NCI-H226 (cell line): ENCODE measurements at regions not wholly inside any gene's neighbourhood (a gene's known extent, or its start where the extent isn't known, plus 50 kb on each side); places are given as distances from the start of the nearest gene placed in this dataset.
"Not testable (repeated sequence)": the region's sequence is repeated elsewhere in the genome, so short reads cannot be mapped to it uniquely, and the experiment has no call there.

Source experiments
- DNase-seq: peaks from one replicate; pipeline ENCODE4 v3.0.0-alpha.2; 2015

GRCh38 chr2:130248355-130248754 is 50.1 kb upstream of the TUBA3E start:
- not testable (repeated sequence) for DNase-seq
